Daoy (cell line): ENCODE measurements at regions not wholly inside any gene's neighbourhood (a gene's known extent, or its start where the extent isn't known, plus 50 kb on each side); places are given as distances from the start of the nearest gene placed in this dataset.
"Not testable (repeated sequence)": the region's sequence is repeated elsewhere in the genome, so short reads cannot be mapped to it uniquely, and the experiment has no call there.

Experiments
- DNase-seq: peaks from one replicate; pipeline ENCODE4 v3.0.0-alpha.2; 2015; ENCODE audit warnings: low read depth

GRCh38 chr12:124706363-124706762, 139.0 kb upstream of the NCOR2 start:
- no peak for DNase-seq

- DNase-seq = no peak
Observed at GRCh38 chr12:124705545-124706138, 138.2 kb upstream of the NCOR2 start.

DNA sequence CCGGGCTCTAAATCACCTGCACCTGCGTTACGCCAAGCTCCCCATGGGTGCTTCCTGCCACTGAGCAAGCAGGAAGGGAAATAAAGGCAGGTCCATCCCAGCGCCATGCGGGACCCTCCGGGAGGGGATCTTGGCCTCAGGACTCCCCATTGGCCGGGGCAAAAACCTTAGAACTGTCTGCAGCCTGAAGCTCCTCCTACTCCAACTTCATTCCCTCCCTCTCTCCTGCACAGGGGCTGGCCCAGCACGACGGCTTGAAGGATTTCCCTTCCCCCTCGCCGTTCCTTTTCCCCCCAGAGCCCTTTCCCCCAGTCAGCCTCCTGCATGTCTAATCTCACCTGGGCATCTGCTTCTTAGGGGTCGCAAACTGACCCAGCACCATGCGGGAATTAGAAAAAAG, 137.2 kb upstream of the NCOR2 start:
- no peak for DNase-seq

- no peak for DNase-seq
Observed at GRCh38 chr12:124703856-124704255, 136.4 kb upstream of the NCOR2 start.

DNA sequence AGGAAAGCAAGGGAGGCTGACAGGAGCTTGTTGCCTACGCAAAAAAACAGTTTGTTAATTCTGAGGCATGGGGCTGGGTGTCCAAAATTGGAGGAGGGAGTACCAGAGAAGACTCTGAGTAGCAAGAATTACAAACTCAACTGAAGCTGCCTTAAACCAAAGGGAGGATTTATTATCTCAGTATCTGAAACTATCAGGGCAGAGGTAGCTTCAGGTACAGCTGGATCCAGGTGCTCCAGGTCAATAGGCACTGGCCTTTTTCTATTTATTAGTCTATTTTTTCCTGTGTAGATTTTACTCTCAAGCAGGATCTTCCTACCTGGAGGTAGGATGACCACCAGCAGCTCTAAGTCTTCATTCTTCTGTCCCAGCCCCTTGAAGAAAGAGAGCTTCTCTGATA, 135.3 kb upstream of the NCOR2 start:
- no peak for DNase-seq

DNA sequence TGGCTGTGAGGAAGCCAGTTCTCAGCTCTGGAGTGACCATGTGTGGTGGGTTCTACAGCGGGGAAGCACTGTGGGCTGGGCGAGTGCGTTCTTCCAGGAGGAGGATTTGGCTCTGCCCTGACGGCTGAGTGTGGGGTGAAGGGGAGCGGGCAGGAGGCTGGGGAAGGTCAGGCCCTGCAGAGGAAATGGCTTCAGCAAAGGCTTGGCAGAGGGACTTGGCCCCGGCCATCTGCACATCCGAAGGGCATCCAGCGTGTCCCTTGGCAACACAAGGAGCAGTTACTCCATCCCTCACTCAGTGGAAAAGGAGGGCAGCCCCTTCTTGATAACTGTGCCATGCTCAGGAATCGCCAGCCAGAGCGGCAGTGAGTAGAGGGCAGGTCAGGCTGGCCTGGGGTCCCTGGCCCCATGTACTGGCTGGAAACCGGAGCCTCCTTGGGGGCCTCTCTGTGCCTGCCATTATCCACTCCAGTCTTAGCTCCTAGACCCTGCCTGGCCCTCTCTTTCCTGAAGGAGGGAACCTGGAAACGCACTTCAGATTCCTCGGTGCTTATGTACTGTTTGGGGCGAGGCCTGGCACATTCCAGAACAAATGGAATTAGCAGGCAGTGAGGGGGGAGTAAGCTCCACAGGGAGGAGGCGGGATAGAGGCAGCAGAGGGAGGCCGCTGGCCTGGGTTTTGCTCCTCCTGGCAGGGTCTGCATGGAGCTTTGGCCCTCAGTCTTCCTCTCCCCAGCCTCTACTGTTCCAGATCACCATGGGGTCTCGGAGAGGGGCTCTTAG, 133.6 kb upstream of the NCOR2 start:
- DNase-seq = no peak

GRCh38 chr12:124699909-124700308, 132.5 kb upstream of the NCOR2 start:
- no peak for DNase-seq

- DNase-seq = no peak
Observed at GRCh38 chr12:124698998-124699305, 131.5 kb upstream of the NCOR2 start.

DNA sequence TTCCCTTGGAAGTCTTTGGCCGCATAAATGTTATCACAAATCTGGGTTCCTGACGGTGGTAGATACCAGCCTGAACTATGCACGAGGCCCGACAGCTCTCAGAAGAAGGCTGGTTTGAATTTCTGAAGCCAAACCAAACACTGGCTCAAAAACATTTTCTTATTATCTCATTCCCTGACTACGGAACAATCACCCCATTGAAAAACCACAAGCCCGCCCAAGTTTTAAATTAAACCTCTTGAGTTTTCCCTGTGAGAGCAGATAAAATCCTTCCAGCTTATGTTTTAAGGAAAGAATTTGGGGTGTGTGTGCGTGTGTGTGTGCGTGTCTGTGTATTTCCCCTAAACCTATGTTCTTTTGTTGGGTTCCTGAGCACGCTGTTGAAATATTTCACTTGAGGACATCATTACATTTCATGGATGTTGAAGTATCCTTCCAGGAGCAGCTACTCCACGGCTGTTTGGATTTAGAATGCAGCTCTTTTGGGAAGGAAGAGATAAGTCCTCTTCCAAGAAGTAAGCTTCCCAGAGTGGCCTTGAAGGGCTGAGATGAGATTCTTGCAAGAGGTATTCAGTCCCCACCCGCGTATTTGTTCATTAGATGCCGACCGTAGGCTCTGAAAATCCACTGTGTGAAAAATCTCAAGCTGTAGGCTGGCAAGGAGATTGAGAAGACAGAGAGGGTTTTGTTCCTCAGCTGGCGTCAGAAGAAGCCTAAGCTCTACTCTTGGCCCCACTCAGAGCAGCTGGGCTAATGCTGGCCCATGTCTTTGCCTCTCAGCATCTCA, 131.0 kb upstream of the NCOR2 start:
- peak; percentile 76 for DNase-seq

GRCh38 chr12:124697722-124698121, 130.3 kb upstream of the NCOR2 start:
- DNase-seq = not testable (repeated sequence)

GRCh38 chr12:124696693-124697476, 129.5 kb upstream of the NCOR2 start:
- DNase-seq = peak; percentile 62

DNA sequence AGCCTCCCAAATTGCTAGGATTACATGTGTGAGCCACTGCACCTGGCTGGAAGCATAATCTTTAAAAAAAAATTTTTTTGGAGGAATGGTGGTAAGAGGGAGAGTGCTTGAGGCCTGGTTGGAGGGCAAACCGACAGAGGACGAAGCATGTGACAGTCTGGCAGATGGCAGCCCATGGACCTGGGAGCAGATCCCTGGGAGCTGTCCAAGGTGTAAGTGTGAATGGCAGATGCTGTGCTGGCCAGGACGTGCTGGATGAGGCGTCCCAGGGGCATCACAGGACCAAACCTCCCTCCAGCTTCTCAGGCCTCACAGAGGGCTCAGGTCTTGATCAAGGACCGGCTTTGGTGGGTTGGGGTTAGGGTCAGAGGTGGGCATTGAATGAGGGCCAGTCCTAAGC, 128.4 kb upstream of the NCOR2 start:
- DNase-seq = peak; percentile 32

DNA sequence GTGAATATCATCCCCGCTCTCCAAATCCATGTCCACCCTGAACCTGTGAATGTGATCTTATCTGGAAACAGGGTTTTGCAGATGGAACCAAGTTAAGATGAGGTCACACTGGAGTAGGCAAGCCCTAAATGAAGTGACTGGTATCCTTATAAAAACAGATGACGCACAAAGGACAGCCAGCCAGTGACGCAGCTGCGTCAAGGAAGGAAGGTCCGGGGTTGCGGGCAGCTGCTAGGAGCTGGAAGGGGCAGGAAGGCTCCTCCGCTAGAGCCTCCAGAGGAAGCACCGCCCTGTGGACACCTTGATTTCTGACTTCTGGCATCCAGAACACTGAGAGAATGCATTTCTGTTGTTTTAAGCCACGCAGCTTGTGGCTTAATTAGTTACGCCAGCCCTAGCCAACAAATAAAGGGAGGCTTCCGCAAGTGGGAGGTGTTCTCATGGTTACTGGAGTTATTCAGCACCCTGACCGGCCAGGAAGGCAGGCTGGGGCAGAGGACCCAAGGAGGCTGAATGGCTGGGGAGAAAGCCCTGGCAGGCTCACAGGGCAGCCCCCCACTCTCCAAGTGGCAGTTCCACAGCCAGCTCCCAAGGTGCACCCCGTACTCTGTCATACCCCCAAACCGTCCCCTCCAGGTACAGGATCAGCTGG, 127.6 kb upstream of the NCOR2 start:
- peak; percentile 93 for DNase-seq

GRCh38 chr12:124694250-124694649, 126.8 kb upstream of the NCOR2 start:
- peak; percentile 52 for DNase-seq

GRCh38 chr12:124693111-124693723, 125.8 kb upstream of the NCOR2 start:
- no peak for DNase-seq

DNA sequence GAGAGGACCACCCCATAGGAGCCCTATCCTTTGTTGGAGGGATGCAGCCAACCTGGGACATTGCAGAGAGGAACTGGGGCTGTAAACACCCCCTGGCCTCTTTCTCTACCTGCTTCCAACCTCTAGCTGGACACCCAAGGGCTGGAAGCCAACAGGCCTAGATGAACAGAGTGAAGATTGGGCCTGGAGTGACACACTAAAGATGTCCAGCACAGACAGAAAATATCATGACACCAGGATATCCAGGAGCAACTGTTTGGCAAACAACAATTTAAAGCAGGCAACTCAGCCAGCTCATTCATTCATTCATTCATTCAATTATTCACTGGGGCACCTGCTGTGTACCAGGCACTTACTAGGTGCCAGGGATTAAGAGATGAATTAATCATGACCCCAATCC, 125.0 kb upstream of the NCOR2 start:
- no peak for DNase-seq

DNA sequence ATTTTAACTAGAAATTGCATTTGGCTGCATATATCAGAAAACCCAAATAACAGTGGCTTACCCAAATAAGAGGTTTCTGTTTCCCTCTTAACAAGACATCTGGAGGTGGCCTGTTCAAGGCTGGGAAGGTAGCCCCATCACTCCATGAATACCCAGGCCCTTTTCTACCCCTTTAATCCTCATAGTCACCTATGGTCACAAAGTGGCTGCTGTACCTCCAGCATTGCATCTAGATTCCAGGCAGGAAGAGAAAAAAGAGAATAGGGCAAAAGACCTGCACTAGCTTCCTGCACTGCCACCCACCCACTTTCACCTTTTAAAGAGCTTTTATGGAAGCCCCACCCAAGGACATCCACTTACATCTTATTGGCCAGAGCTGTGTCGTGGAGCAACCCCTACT, 124.0 kb upstream of the NCOR2 start:
- no peak for DNase-seq

GRCh38 chr12:124689631-124690030, 122.2 kb upstream of the NCOR2 start:
- DNase-seq = no peak

DNA sequence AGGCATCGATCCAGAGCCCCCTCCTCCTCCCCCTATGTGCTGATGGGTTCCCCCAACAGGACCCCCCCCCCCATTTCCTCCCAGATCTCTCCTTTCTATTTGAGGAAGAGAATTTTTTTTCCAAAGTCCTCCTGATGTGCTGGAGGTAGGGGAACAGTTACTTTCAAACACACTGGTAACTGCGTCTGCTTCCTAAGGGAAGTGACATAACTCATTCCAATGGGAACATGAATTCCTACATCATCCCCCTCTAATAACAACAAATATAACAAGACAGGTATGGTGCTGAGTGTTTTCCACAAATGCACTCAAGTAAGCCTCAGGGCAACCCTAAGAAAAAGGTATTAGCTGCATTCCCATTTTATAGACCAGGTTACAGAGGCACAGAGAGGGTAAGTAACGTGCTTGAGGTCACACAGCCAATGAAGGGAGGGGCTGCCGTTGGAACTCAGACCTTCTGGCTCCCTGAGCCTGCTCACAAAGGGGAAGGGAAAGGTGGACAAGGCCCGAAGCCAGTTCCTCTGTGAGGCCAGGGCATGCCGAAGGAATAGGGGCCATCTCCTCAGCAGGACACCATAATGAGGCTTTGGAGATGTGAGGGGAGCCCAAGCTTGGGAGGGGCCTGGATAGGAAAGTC, 121.1 kb upstream of the NCOR2 start:
- DNase-seq = no peak

- DNase-seq = peak; percentile 29
Observed at GRCh38 chr12:124687917-124688316, 120.5 kb upstream of the NCOR2 start.
